Lung (tissue), 11 donors: ENCODE measurements at regions not wholly inside any gene's neighbourhood (a gene's known extent, or its start where the extent isn't known, plus 50 kb on each side); places are given as distances from the start of the nearest gene placed in this dataset.

Experiments used
- ATAC-seq: fragments of 200-7000 bp; cut with Tn5 transposase; one replicate; pipeline ENCODE4 v1.9.1; 2020; ENCODE audit warnings: moderate number of reproducible peaks; ENCODE audit not compliant: insufficient read depth, low FRiP score
- DNase-seq, 3 donors: peaks; one replicate each; pipeline ENCODE4 v3.0.0-alpha.2; 2013 to 2017
- H3K27ac ChIP-seq, 2 donors: one replicate each; pipeline ENCODE4 v1.5.1; 2013; ENCODE audit warnings: mild to moderate bottlenecking in 2 of 2, moderate library complexity in 2 of 2, control low read depth in 1 of 2, inconsistent platforms in 1 of 2, low read depth in 1 of 2, low read length in 1 of 2
- H3K27me3 ChIP-seq, 3 donors: one replicate each; pipeline ENCODE4 v1.5.1; 2013; ENCODE audit warnings: low read length in 2 of 3; ENCODE audit not compliant: control insufficient read depth in 3 of 3, insufficient read depth in 3 of 3
- H3K36me3 ChIP-seq, 4 donors: one replicate each; pipeline ENCODE4 v1.5.1; 2013; ENCODE audit warnings: low read length in 4 of 4, mild to moderate bottlenecking in 1 of 4, moderate library complexity in 1 of 4; ENCODE audit not compliant: control insufficient read depth in 4 of 4, insufficient read depth in 4 of 4
- H3K4me1 ChIP-seq, 5 donors: one replicate each; pipeline ENCODE4 v1.5.1; 2013; ENCODE audit warnings: low read length in 5 of 5, mild to moderate bottlenecking in 2 of 5, moderate library complexity in 1 of 5; ENCODE audit not compliant: control insufficient read depth in 5 of 5, insufficient read depth in 5 of 5
- H3K4me3 ChIP-seq: one replicate; pipeline ENCODE4 v1.5.1; 2013; ENCODE audit warnings: mild to moderate bottlenecking, control low read depth, moderate library complexity
- H3K9ac ChIP-seq, 2 donors: one replicate each; pipeline ENCODE4 v1.5.1; 2013; ENCODE audit warnings: low read length in 2 of 2, control low read depth in 1 of 2; ENCODE audit not compliant: insufficient read depth in 1 of 2
- H3K9me3 ChIP-seq, 4 donors: one replicate each; pipeline ENCODE4 v1.5.1; 2013; ENCODE audit warnings: low read length in 3 of 4, mild to moderate bottlenecking in 1 of 4, moderate library complexity in 1 of 4; ENCODE audit not compliant: control insufficient read depth in 4 of 4, insufficient read depth in 3 of 4
- WGBS, 2 donors: extraction: QIAGEN DNeasy Blood & Tissue Kit; methylation state at CpG; one replicate each; pipeline ENCODE4 v1.1.7; 2013; 5-methylcytosine and 5-hydroxymethylcytosine counted together
- TF ChIP-seq, protein P1 (sequence below): IDR thresholded peaks from 2 replicates; pipeline ENCODE4 v1.5.1; 2012; ENCODE audit warnings: mild to moderate bottlenecking; ENCODE audit errors: control extremely low read depth, extremely low read depth
- donor health status: control.
- donor health status: control.
- donor health status: Bipolar disorder and iron deficiency.
- donor health status: healthy.
- donor health status: DM: yes; HTN: yes; CAD: no.

DNA sequence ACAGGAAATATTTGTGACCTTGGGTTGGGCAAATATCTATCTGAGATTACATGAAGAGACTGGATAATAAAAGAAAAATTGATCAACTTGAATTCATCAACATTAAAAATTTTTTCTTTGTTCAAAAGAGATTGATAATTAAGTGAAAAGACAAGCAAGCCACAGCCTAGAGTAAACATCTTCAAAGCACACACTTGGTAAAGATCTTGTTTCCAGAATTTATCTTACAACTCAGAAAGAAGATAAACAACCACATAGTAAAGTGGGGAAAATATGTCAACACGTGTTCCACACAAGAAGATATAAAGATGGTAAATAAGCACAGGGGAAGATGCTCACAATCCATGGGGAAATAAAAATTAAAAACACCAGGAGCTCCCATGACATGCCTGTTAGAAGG is 195.9 kb downstream of the SOX11 start:
- no peaks in the 10 kb centered on the region for H3K36me3 ChIP-seq
- peak in 2 of 3 donors; percentile 84 to 87 for DNase-seq
- 22 to 49% methylated on average over 1 of the region's 1 CpG for WGBS, 2 donors
- TF ChIP-seq, protein P1, sequence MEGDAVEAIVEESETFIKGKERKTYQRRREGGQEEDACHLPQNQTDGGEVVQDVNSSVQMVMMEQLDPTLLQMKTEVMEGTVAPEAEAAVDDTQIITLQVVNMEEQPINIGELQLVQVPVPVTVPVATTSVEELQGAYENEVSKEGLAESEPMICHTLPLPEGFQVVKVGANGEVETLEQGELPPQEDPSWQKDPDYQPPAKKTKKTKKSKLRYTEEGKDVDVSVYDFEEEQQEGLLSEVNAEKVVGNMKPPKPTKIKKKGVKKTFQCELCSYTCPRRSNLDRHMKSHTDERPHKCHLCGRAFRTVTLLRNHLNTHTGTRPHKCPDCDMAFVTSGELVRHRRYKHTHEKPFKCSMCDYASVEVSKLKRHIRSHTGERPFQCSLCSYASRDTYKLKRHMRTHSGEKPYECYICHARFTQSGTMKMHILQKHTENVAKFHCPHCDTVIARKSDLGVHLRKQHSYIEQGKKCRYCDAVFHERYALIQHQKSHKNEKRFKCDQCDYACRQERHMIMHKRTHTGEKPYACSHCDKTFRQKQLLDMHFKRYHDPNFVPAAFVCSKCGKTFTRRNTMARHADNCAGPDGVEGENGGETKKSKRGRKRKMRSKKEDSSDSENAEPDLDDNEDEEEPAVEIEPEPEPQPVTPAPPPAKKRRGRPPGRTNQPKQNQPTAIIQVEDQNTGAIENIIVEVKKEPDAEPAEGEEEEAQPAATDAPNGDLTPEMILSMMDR = no peak
- H3K27me3 ChIP-seq = no peaks in the 10 kb centered on the region
- H3K4me3 ChIP-seq = no peak overlapping the region
- H3K4me1 ChIP-seq = peaks cover 0 to 43% (median 5%) of the 10 kb centered on the region in 5 donors
- H3K9ac ChIP-seq = no peak overlapping the region
- H3K9me3 ChIP-seq = peaks cover 0 to 4% (median 0%) of the 10 kb centered on the region in 4 donors
- no peak for ATAC-seq
- no peak overlapping the region for H3K27ac ChIP-seq

DNA sequence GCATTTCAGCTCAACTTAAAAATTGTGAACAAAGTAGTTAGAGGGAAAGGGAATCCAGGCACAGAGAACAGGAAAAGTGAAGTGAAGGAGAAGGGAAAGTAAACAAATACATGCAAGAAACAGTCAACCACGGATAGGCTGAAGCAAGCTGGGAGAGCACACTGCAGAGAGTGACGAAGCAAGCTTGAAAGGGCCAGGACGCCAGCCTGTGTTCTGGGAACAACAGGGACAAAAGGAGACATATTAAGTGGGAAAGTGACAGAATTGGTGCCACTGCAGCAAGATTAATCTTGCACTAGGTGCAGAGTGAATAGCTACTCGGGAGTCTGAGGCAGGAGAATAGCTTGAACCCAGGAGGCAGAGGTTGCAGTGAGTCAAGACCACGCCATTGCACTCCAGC is 197.3 kb downstream of the SOX11 start:
- Histone ChIP-seq H3K9ac (no peak overlapping the region), H3K4me1 (peaks cover 0 to 43% (median 5%) of the 10 kb centered on the region in 5 donors), H3K4me3 (no peak overlapping the region), H3K9me3 (peaks cover 0 to 3% (median 0%) of the 10 kb centered on the region in 4 donors), H3K36me3 (no peaks in the 10 kb centered on the region), H3K27ac (no peak overlapping the region), H3K27me3 (no peaks in the 10 kb centered on the region)
- TF ChIP-seq, protein P1 = no peak
- WGBS, 2 donors = 49 to 57% methylated on average over 5 of the region's 5 CpGs
- DNase-seq (peak in 1 of 3 donors; percentile 40), ATAC-seq (no peak)

DNA sequence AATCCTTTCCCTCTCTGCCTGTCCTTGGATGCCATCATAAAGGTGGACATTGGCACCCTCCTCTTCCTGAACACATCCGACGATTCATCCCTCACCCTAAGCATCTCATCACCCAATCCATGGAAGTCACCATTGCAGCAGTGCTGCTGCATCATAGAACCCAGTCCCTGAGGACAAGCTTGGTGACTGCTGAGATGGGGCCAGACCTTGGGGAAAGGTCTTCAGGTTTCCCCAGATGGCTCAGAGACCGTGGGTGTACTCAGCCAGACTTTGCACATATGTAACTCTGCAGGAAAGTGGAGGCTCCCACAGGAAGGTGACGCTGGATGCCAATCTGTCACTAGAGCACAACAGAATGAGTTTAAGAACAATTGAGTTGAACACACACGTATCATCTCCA is 202.2 kb downstream of the SOX11 start:
- Histone ChIP-seq H3K36me3 (no peaks in the 10 kb centered on the region), H3K4me3 (no peak overlapping the region), H3K27ac (no peak overlapping the region), H3K4me1 (peaks cover 0 to 3% (median 0%) of the 10 kb centered on the region in 5 donors), H3K9me3 (peaks cover 0 to 7% (median 0%) of the 10 kb centered on the region in 4 donors), H3K9ac (no peak overlapping the region), H3K27me3 (no peaks in the 10 kb centered on the region)
- TF ChIP-seq, protein P1 = no peak
- peak in 1 of 3 donors; percentile 35 for DNase-seq
- no peak for ATAC-seq
- 47 to 51% methylated on average over 5 of the region's 5 CpGs for WGBS, 2 donors

DNA sequence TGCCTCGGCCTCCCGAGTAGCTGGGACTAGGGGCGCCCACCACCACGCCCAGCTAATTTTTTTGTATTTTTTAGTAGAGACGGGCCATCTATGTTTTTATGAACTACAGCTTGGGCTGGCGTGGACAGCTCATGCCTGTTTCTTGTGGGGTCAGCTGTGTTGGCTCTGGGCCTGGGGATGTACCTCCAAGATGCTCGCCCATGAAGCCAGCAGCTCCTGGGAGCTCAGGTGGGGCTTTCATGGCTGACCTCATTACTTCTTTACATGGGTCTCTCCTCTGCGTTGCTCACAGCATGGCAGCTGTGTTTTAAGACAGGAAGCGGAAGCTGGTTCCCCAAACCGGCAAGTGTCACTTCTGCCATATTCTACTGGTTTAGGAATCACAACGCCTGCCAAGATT is 203.1 kb downstream of the SOX11 start:
- Histone ChIP-seq H3K36me3 (no peaks in the 10 kb centered on the region), H3K4me1 (no peaks in the 10 kb centered on the region), H3K9me3 (peaks cover 0 to 7% (median 0%) of the 10 kb centered on the region in 4 donors), H3K9ac (no peak overlapping the region), H3K27ac (no peak overlapping the region), H3K27me3 (no peaks in the 10 kb centered on the region), H3K4me3 (no peak overlapping the region)
- TF ChIP-seq, protein P1 = no peak
- ATAC-seq (no peak), DNase-seq (no peak)
- 90 to 93% methylated on average over 11 of the region's 11 CpGs for WGBS, 2 donors
